NB4 (cell line): ENCODE measurements at regions not wholly inside any gene's neighbourhood (a gene's known extent, or its start where the extent isn't known, plus 50 kb on each side); places are given as distances from the start of the nearest gene placed in this dataset.

Experiments
- DNase-seq: peaks from one replicate; pipeline ENCODE4 v3.0.0; 2010; ENCODE audit warnings: low read depth
- H3K4me3 ChIP-seq: one replicate; pipeline ENCODE4 v1.5.1; 2011; ENCODE audit warnings: mild to moderate bottlenecking, low read depth, low read length, moderate library complexity
- CTCF ChIP-seq: IDR thresholded peaks from one replicate; pipeline ENCODE4 v1.5.1; 2012; ENCODE audit warnings: low read depth, low read length
- MAX ChIP-seq: IDR thresholded peaks from 2 replicates; pipeline ENCODE4 v1.6.1; 2011; ENCODE audit warnings: low read depth, low read length
- MYC ChIP-seq: IDR thresholded peaks from 2 replicates; pipeline ENCODE4 v1.6.1; 2011; ENCODE audit warnings: low read depth, low read length
- POLR2A ChIP-seq: IDR thresholded peaks from 2 replicates; pipeline ENCODE4 v1.6.1; 2011; ENCODE audit warnings: mild to moderate bottlenecking; ENCODE audit not compliant: insufficient read length; ENCODE audit errors: extremely low read depth

- TF ChIP-seq MAX (no peak), MYC (no peak), POLR2A (no peak), CTCF (no peak)
- no peak overlapping the region for H3K4me3 ChIP-seq
- DNase-seq, result no peak
Measured at GRCh38 chr16:56113223-56113622, 78.1 kb upstream of the GNAO1 start.

- TF ChIP-seq MYC (no peak), MAX (no peak), CTCF (no peak), POLR2A (no peak)
- no peak for DNase-seq
Measured at GRCh38 chr16:56111100-56111499, 80.2 kb upstream of the GNAO1 start.

GRCh38 chr16:56109994-56110393 lies 81.3 kb upstream of the GNAO1 start:
- H3K4me3 ChIP-seq, result no peak overlapping the region
- TF ChIP-seq MAX (no peak), POLR2A (no peak), CTCF (no peak), MYC (no peak)
- DNase-seq, result no peak

More at GRCh38 chr16:56111100-56111499, 80.2 kb upstream of the GNAO1 start:
- H3K4me3 ChIP-seq, result no peak overlapping the region

GRCh38 chr16:56109205-56109604 lies 82.1 kb upstream of the GNAO1 start:
- no peak overlapping the region for H3K4me3 ChIP-seq
- no peak for DNase-seq
- TF ChIP-seq POLR2A (no peak), MYC (no peak), MAX (no peak), CTCF (no peak)

GRCh38 chr16:56108724-56109123 lies 82.6 kb upstream of the GNAO1 start:
- DNase-seq, result no peak
- H3K4me3 ChIP-seq, result no peak overlapping the region
- no peak for TF ChIP-seq CTCF
- no peak for TF ChIP-seq POLR2A
- TF ChIP-seq MYC, result no peak
- TF ChIP-seq MAX, result no peak

GRCh38 chr16:56108056-56108471 lies 83.2 kb upstream of the GNAO1 start:
- TF ChIP-seq POLR2A (no peak), CTCF (no peak), MAX (no peak), MYC (no peak)
- DNase-seq, result no peak
- H3K4me3 ChIP-seq, result no peak overlapping the region
